ENCODE measurements at regions not wholly inside any gene's neighbourhood (a gene's known extent, or its start where the extent isn't known, plus 50 kb on each side); places are given as distances from the start of the nearest gene placed in this dataset.

GRCh38 chr20:22942742-22943141 lies 92.4 kb upstream of the SSTR4 start:
- Histone ChIP-seq H3K27ac (no peak overlapping the region), H3K9me3 (ENCODE audit: severe bottlenecking) (no peaks in the 10 kb centered on the region), H3K4me3 (ENCODE audit: low read depth, low read length) (no peak overlapping the region), H3K36me3 (no peaks in the 10 kb centered on the region), H3K27me3 (ENCODE audit: insufficient read depth, low read depth, severe bottlenecking) (peaks cover 70% of the 10 kb centered on the region)
- DNase-seq: no peak
- no peak for TF ChIP-seq CTCF (IDR thresholded peaks at IDR 0.05; ENCODE audit: low read depth, low read length)

GRCh38 chr20:22944062-22944461 lies 91.0 kb upstream of the SSTR4 start:
- no peak for TF ChIP-seq CTCF (IDR thresholded peaks at IDR 0.05; ENCODE audit: low read depth, low read length)
- DNase-seq: no peak
- no peaks in the 10 kb centered on the region for H3K36me3 ChIP-seq
- peaks cover 64% of the 10 kb centered on the region for H3K27me3 ChIP-seq (ENCODE audit: insufficient read depth, low read depth, severe bottlenecking)
- H3K9me3 ChIP-seq (ENCODE audit: severe bottlenecking): no peaks in the 10 kb centered on the region
- H3K4me3 ChIP-seq (ENCODE audit: low read depth, low read length): no peak overlapping the region
- no peak overlapping the region for H3K27ac ChIP-seq

DNA sequence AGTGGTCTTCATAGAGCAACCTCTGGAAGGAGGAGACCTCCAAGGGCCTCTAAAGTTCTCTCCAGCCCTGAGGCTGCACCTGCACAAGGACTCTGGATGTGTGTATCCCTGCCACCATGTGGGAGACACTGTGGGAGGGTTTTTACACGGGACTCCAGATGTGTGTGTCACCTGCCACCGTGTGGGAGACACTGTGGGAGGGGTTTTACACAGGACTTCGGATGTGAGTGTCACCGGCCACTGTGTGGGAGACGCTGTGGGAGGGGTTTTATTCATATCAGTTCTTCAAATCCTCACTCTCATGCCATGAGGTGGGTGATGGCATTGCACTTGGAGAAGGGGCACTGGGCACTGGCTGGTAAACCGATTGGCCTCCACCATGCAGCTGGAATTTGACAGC lies 90.2 kb upstream of the SSTR4 start:
- peaks cover 66% of the 10 kb centered on the region for H3K27me3 ChIP-seq (ENCODE audit: insufficient read depth, low read depth, severe bottlenecking)

DNA sequence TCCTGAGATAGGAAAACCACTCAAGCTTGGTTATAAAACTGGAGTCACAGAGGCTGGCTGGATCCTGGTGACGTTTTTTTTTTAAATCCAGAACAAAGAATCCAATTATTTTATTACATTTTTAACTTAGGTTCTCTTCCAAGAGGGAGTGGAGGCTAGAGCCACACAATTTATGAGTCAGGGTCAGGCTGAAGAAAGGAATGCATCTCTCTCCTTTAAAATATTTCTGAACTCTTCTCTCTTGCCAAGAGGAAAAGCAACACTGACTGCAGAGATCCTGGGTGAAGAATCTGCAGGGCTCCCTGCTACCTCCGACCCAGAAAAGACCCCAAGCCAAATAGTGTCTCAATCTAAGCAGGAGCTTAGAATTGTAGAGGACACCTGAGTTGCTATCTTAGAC lies 88.5 kb upstream of the SSTR4 start:
- no peaks in the 10 kb centered on the region for H3K36me3 ChIP-seq
- DNase-seq: no peak
- H3K27ac ChIP-seq: no peak overlapping the region
- H3K4me3 ChIP-seq (ENCODE audit: low read depth, low read length): no peak overlapping the region
- TF ChIP-seq CTCF (IDR thresholded peaks at IDR 0.05; ENCODE audit: low read depth, low read length): no peak
- H3K9me3 ChIP-seq (ENCODE audit: severe bottlenecking): no peaks in the 10 kb centered on the region
- peaks cover 71% of the 10 kb centered on the region for H3K27me3 ChIP-seq (ENCODE audit: insufficient read depth, low read depth, severe bottlenecking)

More for the DNA sequence above, 90.2 kb upstream of the SSTR4 start:
- Histone ChIP-seq H3K36me3 (no peaks in the 10 kb centered on the region), H3K27ac (no peak overlapping the region), H3K4me3 (ENCODE audit: low read depth, low read length) (no peak overlapping the region), H3K9me3 (ENCODE audit: severe bottlenecking) (no peaks in the 10 kb centered on the region)
- DNase-seq: no peak
- no peak for TF ChIP-seq CTCF (IDR thresholded peaks at IDR 0.05; ENCODE audit: low read depth, low read length)

GRCh38 chr20:22949331-22950109 lies 85.6 kb upstream of the SSTR4 start:
- no peak for DNase-seq
- no peak overlapping the region for H3K27ac ChIP-seq
- peaks cover 66% of the 10 kb centered on the region for H3K27me3 ChIP-seq (ENCODE audit: insufficient read depth, low read depth, severe bottlenecking)
- H3K36me3 ChIP-seq: no peaks in the 10 kb centered on the region
- H3K4me3 ChIP-seq (ENCODE audit: low read depth, low read length): no peak overlapping the region
- no peak for TF ChIP-seq CTCF (IDR thresholded peaks at IDR 0.05; ENCODE audit: low read depth, low read length)
- H3K9me3 ChIP-seq (ENCODE audit: severe bottlenecking): no peaks in the 10 kb centered on the region

- Histone ChIP-seq H3K4me3 (ENCODE audit: low read depth, low read length) (no peak overlapping the region), H3K9me3 (ENCODE audit: severe bottlenecking) (no peaks in the 10 kb centered on the region), H3K36me3 (no peaks in the 10 kb centered on the region), H3K27me3 (ENCODE audit: insufficient read depth, low read depth, severe bottlenecking) (peaks cover 61% of the 10 kb centered on the region), H3K27ac (no peak overlapping the region)
- TF ChIP-seq CTCF (IDR thresholded peaks at IDR 0.05; ENCODE audit: low read depth, low read length): no peak
- no peak for DNase-seq
Measured at GRCh38 chr20:22951966-22952365, 83.1 kb upstream of the SSTR4 start.

Data from WERI-Rb-1 (cell line).